Smooth muscle cell of the brain vasculature (primary cell): ENCODE measurements at regions not wholly inside any gene's neighbourhood (a gene's known extent, or its start where the extent isn't known, plus 50 kb on each side); places are given as distances from the start of the nearest gene placed in this dataset.
"Not testable (repeated sequence)": the region's sequence is repeated elsewhere in the genome, so short reads cannot be mapped to it uniquely, and the experiment has no call there.

Experiments
- DNase-seq: peaks from one replicate; pipeline ENCODE4 v3.0.0-alpha.2; 2012; ENCODE audit warnings: low read depth, low spot score

DNA sequence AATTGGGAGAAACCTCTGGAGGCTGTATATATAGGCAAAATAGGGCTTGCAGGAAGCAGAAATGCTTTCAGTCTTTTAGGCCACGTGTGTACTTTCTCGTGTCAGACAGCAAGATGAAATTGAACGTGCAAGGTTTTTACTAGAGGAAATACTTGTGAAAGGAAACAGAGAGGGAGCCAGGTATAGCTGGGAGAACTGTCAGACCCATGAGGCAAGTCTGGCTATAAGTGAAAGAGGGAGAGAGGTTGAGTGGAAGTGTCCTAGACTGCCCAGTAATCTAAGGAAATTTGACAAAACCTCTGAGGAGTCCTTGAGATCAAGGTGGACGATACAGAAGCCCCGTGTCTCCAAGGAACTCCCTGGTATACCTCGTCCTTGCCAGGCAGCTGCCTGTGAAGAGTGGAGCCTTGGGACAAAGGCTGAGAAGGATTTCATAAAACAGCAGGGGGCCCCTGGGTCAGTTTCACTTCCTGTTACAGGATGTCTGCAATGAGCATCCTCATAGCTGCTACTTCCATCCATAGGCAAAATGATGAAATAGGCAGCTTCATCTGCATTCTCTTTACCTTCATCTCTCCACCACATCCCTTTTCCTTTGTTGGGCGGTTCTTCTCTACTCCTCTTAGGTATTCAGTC is 114.4 kb upstream of the MAP3K7 start:
- no peak for DNase-seq

DNA sequence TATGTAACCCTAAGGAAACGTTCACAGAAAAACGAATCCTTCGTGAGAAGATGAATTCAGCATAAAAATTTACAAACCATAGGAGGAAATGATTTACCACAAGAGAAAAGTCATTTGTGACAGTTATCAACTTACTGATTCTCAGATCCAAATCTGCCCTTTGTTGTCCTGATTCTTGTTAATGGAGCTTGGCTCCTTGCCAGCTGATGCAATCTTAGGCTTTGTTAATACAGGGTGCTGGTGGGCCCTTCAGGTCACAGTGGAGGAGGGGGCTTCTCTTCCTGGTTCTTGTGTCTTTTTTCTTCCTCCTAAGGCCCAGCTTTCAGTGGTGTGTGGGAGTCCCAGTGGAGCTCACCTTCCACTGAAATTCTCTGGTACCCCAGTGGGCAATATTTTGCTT is 108.4 kb upstream of the MAP3K7 start:
- no peak for DNase-seq

- no peak for DNase-seq
These were observed 107.9 kb upstream of the MAP3K7 start for GRCh38 chr6:90694802-90695201.

DNA sequence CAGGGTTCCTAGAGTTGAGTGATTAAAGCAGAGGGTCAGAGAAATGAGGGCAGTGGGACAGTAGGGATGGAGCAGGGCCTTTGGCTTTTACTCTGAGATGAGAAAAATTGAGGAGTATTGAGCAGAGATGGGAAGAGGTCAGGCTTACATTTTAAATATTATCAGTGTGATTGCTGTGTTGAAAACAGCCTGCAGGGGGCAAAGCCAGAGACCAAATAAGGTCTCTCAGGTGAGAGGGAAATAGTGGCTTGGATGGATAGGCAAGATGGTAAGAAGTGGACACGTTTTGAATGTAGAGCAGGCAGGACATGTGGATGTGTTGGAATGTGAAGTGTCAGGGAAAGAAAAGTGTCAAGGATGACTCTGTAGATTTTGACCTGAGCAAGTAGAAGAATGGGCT is 105.0 kb upstream of the MAP3K7 start:
- no peak for DNase-seq

DNA sequence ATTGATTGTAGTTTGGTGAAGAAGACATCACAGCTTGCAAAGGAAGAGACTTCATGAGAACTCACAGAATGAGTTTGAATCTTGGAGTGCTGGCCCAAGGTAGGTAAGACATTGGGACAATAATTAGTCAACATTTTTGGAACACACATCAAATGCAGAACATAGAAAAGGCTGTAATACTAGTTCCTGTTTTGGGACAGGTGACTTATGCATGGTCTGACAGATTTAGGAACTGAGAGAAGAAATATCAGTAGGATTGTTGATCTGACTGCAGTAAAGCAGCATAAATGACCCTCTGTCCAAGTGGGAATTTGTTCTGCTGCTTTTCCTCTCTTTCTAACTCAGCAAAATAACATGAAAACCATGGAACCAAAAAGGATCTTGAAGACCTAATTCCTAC is 102.3 kb upstream of the MAP3K7 start:
- DNase-seq, result no peak

GRCh38 chr6:90687775-90688380 is 101.0 kb upstream of the MAP3K7 start:
- no peak for DNase-seq

DNA sequence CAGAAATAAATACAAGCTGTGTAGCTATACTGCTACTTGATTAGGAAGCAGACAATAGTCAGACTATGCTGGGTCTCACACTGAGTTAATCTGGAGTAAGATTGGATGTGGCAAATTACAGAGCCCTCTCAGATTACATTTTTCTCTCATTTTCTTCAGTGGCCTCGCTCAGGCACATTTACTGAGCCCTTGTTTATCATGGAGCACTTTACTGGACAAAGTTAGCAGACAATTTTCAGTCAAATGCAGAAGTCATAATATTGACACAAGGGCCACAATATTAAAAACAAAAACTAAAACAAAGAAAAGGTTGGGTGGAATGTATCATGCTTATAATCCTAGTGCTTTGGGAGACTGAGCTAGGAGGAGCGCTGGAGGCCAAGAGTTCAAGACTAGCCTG is 95.0 kb upstream of the MAP3K7 start:
- DNase-seq, result no peak

GRCh38 chr6:90678049-90678779 is 91.3 kb upstream of the MAP3K7 start:
- no peak for DNase-seq

DNA sequence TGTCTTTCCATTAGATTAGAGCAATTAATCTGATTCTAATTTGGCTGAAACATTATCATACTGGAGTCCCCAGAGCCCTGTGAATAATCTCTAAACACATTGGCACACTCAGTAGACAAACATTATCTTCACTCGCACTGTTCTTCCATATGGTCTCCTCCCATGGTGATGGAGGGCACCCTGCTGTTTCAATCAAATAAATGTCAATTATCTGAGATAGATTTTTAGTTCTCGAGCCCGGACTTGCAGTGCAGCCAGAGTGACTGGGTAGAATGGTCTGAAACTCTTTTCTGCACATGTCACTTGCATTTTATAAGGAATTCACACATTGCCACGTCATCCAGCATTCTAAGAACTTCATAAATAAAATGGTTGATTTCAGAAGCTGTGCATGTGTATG is 90.6 kb upstream of the MAP3K7 start:
- no peak for DNase-seq

- no peak for DNase-seq
These were observed 89.8 kb upstream of the MAP3K7 start for GRCh38 chr6:90676516-90677300.

GRCh38 chr6:90675107-90675506 is 88.2 kb upstream of the MAP3K7 start:
- not testable (repeated sequence) for DNase-seq

DNA sequence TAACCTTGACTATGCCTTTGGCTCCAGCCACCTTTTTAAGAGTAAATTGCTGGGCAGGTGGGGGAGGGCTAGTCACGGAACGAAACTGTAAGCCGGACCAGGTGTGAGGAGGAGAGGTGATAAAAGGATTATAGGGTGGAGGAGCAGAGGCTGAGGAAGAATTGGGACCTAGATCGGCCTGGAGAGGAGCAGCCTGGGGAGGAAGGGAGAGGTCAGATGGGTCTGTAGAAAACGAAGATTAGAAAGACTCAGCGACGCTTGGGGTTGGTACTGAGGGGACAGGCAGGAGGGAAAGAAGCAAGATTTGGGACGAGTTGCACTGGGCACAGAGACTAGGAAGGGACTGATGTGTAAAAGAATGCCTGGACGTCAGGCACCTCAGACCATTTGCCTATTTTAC is 87.2 kb upstream of the MAP3K7 start:
- not testable (repeated sequence) for DNase-seq

DNA sequence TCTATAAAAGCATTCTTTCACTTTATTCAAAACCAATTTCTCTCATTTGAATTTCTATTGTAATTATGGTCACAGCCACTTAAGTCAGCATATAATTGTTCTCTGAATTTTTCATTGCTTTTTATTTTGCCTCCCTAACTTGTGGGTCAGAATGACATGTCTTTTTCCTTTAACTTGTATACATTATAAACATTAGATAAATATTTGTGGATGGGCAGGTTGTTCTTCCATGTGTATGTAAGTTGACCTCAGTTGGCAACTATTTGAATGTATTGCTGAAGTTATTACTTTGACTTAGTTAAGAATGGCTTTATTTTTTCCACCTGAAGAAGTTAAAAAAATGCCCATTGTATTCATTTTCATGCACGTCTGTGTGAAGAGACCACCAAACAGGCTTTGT is 83.0 kb upstream of the MAP3K7 start:
- DNase-seq, result no peak

- no peak for DNase-seq
These were observed 82.5 kb upstream of the MAP3K7 start for GRCh38 chr6:90669420-90669819.

- no peak for DNase-seq
These were observed 81.3 kb upstream of the MAP3K7 start for GRCh38 chr6:90668141-90668540.

DNA sequence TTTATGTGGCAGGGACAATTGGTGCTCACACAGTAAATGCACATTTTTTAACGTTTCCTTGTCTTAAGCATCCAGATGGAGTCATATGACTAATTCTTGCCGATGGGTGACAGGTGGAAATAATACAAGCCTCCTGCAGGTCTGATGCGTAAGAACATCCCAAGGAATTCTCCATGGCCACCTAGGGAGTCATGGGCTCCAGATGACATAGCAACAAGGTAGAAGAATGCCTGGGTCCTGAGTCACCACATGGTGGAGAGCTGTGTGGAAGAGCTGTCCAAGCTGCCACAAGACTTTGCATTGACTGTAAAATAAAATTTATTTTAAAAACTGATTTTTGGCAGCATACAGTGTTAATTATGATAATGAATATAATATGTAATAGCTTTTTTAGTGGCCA is 77.0 kb upstream of the MAP3K7 start:
- no peak for DNase-seq

GRCh38 chr6:90663106-90663505 is 76.2 kb upstream of the MAP3K7 start:
- DNase-seq, result no peak

DNA sequence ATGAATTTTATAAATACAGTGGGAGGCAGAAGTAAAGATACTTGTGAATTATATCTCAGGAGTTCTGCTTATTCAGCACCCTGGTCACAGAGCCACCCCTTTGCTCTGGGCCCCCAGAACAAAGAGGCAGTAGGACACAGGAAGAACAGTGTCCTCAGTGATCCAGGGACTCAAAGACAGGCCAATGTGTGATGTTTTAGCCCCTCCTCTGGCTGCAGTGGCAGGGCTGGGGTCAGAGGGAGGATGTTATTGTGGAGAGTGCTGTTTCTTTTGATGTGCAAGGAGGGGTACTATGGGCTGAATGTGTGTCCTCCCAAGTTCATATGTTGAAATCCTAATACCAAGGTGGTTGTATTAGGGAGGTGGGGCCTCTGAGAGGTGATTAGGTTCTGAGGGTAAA is 74.1 kb upstream of the MAP3K7 start:
- no peak for DNase-seq

DNA sequence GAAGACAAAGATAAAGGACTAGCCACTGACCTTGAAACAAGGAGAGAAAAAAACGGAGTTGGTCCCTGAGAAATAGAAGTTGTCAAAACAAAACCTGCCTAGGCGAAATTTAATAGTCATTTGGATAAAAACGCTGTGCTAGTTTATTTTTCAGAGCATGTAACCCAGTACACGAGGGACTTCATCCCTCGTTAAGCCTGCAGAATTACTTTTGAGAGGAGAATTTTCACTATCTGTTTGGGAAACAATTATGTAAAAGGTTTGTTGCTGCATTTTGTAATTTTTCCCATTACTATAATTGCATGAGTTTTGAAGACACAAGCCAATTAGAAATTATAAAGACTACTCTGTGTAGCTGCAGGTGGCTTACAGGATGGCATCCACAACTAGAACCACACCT is 71.6 kb upstream of the MAP3K7 start:
- DNase-seq, result no peak

DNA sequence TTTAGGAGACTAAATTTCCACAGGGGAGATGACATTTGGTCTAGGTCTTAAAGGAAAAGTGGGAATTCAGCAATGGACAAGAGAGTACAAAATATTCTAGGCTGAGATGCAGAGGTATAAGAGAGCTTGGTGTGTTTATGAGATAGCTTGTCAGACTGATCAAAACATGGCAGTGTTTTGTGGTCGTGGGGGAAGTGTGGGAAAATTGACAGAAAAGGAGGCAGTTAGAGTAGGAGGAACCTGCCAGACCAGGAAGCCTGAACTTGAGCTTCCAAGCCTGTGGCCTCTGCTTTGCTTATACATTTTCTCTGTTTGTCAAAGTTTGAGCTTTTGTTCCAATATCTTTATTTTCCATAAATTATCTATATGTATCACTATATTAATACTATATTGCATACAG is 69.5 kb upstream of the MAP3K7 start:
- no peak for DNase-seq

GRCh38 chr6:90654806-90655205 is 67.9 kb upstream of the MAP3K7 start:
- no peak for DNase-seq

GRCh38 chr6:90654166-90654565 is 67.3 kb upstream of the MAP3K7 start:
- DNase-seq, result no peak
